ENCODE measurements at regions not wholly inside any gene's neighbourhood (a gene's known extent, or its start where the extent isn't known, plus 50 kb on each side); places are given as distances from the start of the nearest gene placed in this dataset.

- H3K4me1 ChIP-seq (ENCODE audit: control insufficient read depth, insufficient read depth, low read length, poor library complexity, severe bottlenecking), result no peaks in the 10 kb centered on the region
- no peaks in the 10 kb centered on the region for H3K36me3 ChIP-seq (ENCODE audit: control insufficient read depth, insufficient read depth, low read length)
- H3K9me3 ChIP-seq (ENCODE audit: control insufficient read depth, low read length), result no peaks in the 10 kb centered on the region
- no peak for DNase-seq
- no peaks in the 10 kb centered on the region for H3K27me3 ChIP-seq (replicated peaks; ENCODE audit: control insufficient read depth, insufficient read depth, low read length, poor library complexity, severe bottlenecking)
- no peak overlapping the region for H3K4me3 ChIP-seq (ENCODE audit: insufficient read depth, low read depth, low read length, poor library complexity, severe bottlenecking)
- no peak overlapping the region for H3K27ac ChIP-seq (ENCODE audit: insufficient read depth, low read length, poor library complexity, severe bottlenecking)
These were observed 231.9 kb upstream of the BOD1L1 start for GRCh38 chr4:13859423-13859822.

GRCh38 chr4:13860126-13860525, 232.6 kb upstream of the BOD1L1 start:
- no peaks in the 10 kb centered on the region for H3K27me3 ChIP-seq (replicated peaks; ENCODE audit: control insufficient read depth, insufficient read depth, low read length, poor library complexity, severe bottlenecking)
- no peaks in the 10 kb centered on the region for H3K9me3 ChIP-seq (ENCODE audit: control insufficient read depth, low read length)
- no peaks in the 10 kb centered on the region for H3K36me3 ChIP-seq (ENCODE audit: control insufficient read depth, insufficient read depth, low read length)
- DNase-seq, result no peak
- no peak overlapping the region for H3K4me3 ChIP-seq (ENCODE audit: insufficient read depth, low read depth, low read length, poor library complexity, severe bottlenecking)
- no peaks in the 10 kb centered on the region for H3K4me1 ChIP-seq (ENCODE audit: control insufficient read depth, insufficient read depth, low read length, poor library complexity, severe bottlenecking)
- no peak overlapping the region for H3K27ac ChIP-seq (ENCODE audit: insufficient read depth, low read length, poor library complexity, severe bottlenecking)

GRCh38 chr4:13865871-13866669, 238.5 kb upstream of the BOD1L1 start:
- H3K4me3 ChIP-seq (ENCODE audit: insufficient read depth, low read depth, low read length, poor library complexity, severe bottlenecking), result no peak overlapping the region
- DNase-seq, result no peak

GRCh38 chr4:13866881-13867280, 239.4 kb upstream of the BOD1L1 start:
- H3K4me3 ChIP-seq (ENCODE audit: insufficient read depth, low read depth, low read length, poor library complexity, severe bottlenecking), result no peak overlapping the region
- H3K27me3 ChIP-seq (replicated peaks; ENCODE audit: control insufficient read depth, insufficient read depth, low read length, poor library complexity, severe bottlenecking), result no peaks in the 10 kb centered on the region
- H3K4me1 ChIP-seq (ENCODE audit: control insufficient read depth, insufficient read depth, low read length, poor library complexity, severe bottlenecking), result no peaks in the 10 kb centered on the region
- no peaks in the 10 kb centered on the region for H3K36me3 ChIP-seq (ENCODE audit: control insufficient read depth, insufficient read depth, low read length)
- no peak overlapping the region for H3K27ac ChIP-seq (ENCODE audit: insufficient read depth, low read length, poor library complexity, severe bottlenecking)
- no peaks in the 10 kb centered on the region for H3K9me3 ChIP-seq (ENCODE audit: control insufficient read depth, low read length)
- DNase-seq, result no peak

More at GRCh38 chr4:13865871-13866669, 238.5 kb upstream of the BOD1L1 start:
- Histone ChIP-seq H3K27me3 (replicated peaks; ENCODE audit: control insufficient read depth, insufficient read depth, low read length, poor library complexity, severe bottlenecking) (no peaks in the 10 kb centered on the region), H3K9me3 (ENCODE audit: control insufficient read depth, low read length) (no peaks in the 10 kb centered on the region), H3K4me1 (ENCODE audit: control insufficient read depth, insufficient read depth, low read length, poor library complexity, severe bottlenecking) (no peaks in the 10 kb centered on the region), H3K27ac (ENCODE audit: insufficient read depth, low read length, poor library complexity, severe bottlenecking) (no peak overlapping the region), H3K36me3 (ENCODE audit: control insufficient read depth, insufficient read depth, low read length) (no peaks in the 10 kb centered on the region)

GRCh38 chr4:13872155-13872554, 244.6 kb upstream of the BOD1L1 start:
- Histone ChIP-seq H3K36me3 (ENCODE audit: control insufficient read depth, insufficient read depth, low read length) (no peaks in the 10 kb centered on the region), H3K27me3 (replicated peaks; ENCODE audit: control insufficient read depth, insufficient read depth, low read length, poor library complexity, severe bottlenecking) (no peaks in the 10 kb centered on the region), H3K4me3 (ENCODE audit: insufficient read depth, low read depth, low read length, poor library complexity, severe bottlenecking) (no peak overlapping the region), H3K4me1 (ENCODE audit: control insufficient read depth, insufficient read depth, low read length, poor library complexity, severe bottlenecking) (no peaks in the 10 kb centered on the region), H3K9me3 (ENCODE audit: control insufficient read depth, low read length) (no peaks in the 10 kb centered on the region), H3K27ac (ENCODE audit: insufficient read depth, low read length, poor library complexity, severe bottlenecking) (no peak overlapping the region)
- DNase-seq, result no peak

GRCh38 chr4:13872955-13873354, 245.4 kb upstream of the BOD1L1 start:
- no peak overlapping the region for H3K4me3 ChIP-seq (ENCODE audit: insufficient read depth, low read depth, low read length, poor library complexity, severe bottlenecking)
- H3K27me3 ChIP-seq (replicated peaks; ENCODE audit: control insufficient read depth, insufficient read depth, low read length, poor library complexity, severe bottlenecking), result no peaks in the 10 kb centered on the region
- no peaks in the 10 kb centered on the region for H3K9me3 ChIP-seq (ENCODE audit: control insufficient read depth, low read length)
- no peak for DNase-seq
- no peaks in the 10 kb centered on the region for H3K4me1 ChIP-seq (ENCODE audit: control insufficient read depth, insufficient read depth, low read length, poor library complexity, severe bottlenecking)
- no peak overlapping the region for H3K27ac ChIP-seq (ENCODE audit: insufficient read depth, low read length, poor library complexity, severe bottlenecking)
- H3K36me3 ChIP-seq (ENCODE audit: control insufficient read depth, insufficient read depth, low read length), result no peaks in the 10 kb centered on the region

- Histone ChIP-seq H3K4me1 (ENCODE audit: control insufficient read depth, insufficient read depth, low read length, poor library complexity, severe bottlenecking) (no peaks in the 10 kb centered on the region), H3K27ac (ENCODE audit: insufficient read depth, low read length, poor library complexity, severe bottlenecking) (no peak overlapping the region), H3K36me3 (ENCODE audit: control insufficient read depth, insufficient read depth, low read length) (no peaks in the 10 kb centered on the region), H3K9me3 (ENCODE audit: control insufficient read depth, low read length) (no peaks in the 10 kb centered on the region), H3K4me3 (ENCODE audit: insufficient read depth, low read depth, low read length, poor library complexity, severe bottlenecking) (no peak overlapping the region), H3K27me3 (replicated peaks; ENCODE audit: control insufficient read depth, insufficient read depth, low read length, poor library complexity, severe bottlenecking) (no peaks in the 10 kb centered on the region)
- DNase-seq, result no peak
These were observed 247.7 kb upstream of the BOD1L1 start for GRCh38 chr4:13875181-13875580.

- no peaks in the 10 kb centered on the region for H3K36me3 ChIP-seq (ENCODE audit: control insufficient read depth, insufficient read depth, low read length)
- H3K4me3 ChIP-seq (ENCODE audit: insufficient read depth, low read depth, low read length, poor library complexity, severe bottlenecking), result no peak overlapping the region
- H3K9me3 ChIP-seq (ENCODE audit: control insufficient read depth, low read length), result no peaks in the 10 kb centered on the region
- no peaks in the 10 kb centered on the region for H3K27me3 ChIP-seq (replicated peaks; ENCODE audit: control insufficient read depth, insufficient read depth, low read length, poor library complexity, severe bottlenecking)
- DNase-seq, result no peak
- H3K4me1 ChIP-seq (ENCODE audit: control insufficient read depth, insufficient read depth, low read length, poor library complexity, severe bottlenecking), result no peaks in the 10 kb centered on the region
- no peak overlapping the region for H3K27ac ChIP-seq (ENCODE audit: insufficient read depth, low read length, poor library complexity, severe bottlenecking)
These were observed 248.6 kb upstream of the BOD1L1 start for GRCh38 chr4:13876131-13876530.

- H3K4me1 ChIP-seq (ENCODE audit: control insufficient read depth, insufficient read depth, low read length, poor library complexity, severe bottlenecking), result no peaks in the 10 kb centered on the region
- no peak overlapping the region for H3K27ac ChIP-seq (ENCODE audit: insufficient read depth, low read length, poor library complexity, severe bottlenecking)
- no peaks in the 10 kb centered on the region for H3K27me3 ChIP-seq (replicated peaks; ENCODE audit: control insufficient read depth, insufficient read depth, low read length, poor library complexity, severe bottlenecking)
- no peaks in the 10 kb centered on the region for H3K36me3 ChIP-seq (ENCODE audit: control insufficient read depth, insufficient read depth, low read length)
- H3K9me3 ChIP-seq (ENCODE audit: control insufficient read depth, low read length), result no peaks in the 10 kb centered on the region
- no peak for DNase-seq
- no peak overlapping the region for H3K4me3 ChIP-seq (ENCODE audit: insufficient read depth, low read depth, low read length, poor library complexity, severe bottlenecking)
These were observed 249.4 kb upstream of the BOD1L1 start for GRCh38 chr4:13876940-13877339.

- Histone ChIP-seq H3K27ac (ENCODE audit: insufficient read depth, low read length, poor library complexity, severe bottlenecking) (no peak overlapping the region), H3K9me3 (ENCODE audit: control insufficient read depth, low read length) (no peaks in the 10 kb centered on the region), H3K27me3 (replicated peaks; ENCODE audit: control insufficient read depth, insufficient read depth, low read length, poor library complexity, severe bottlenecking) (no peaks in the 10 kb centered on the region), H3K4me3 (ENCODE audit: insufficient read depth, low read depth, low read length, poor library complexity, severe bottlenecking) (no peak overlapping the region), H3K36me3 (ENCODE audit: control insufficient read depth, insufficient read depth, low read length) (no peaks in the 10 kb centered on the region), H3K4me1 (ENCODE audit: control insufficient read depth, insufficient read depth, low read length, poor library complexity, severe bottlenecking) (no peaks in the 10 kb centered on the region)
- DNase-seq, result no peak
These were observed 250.1 kb upstream of the BOD1L1 start for GRCh38 chr4:13877626-13878025.
